ENCODE measurements at regions not wholly inside any gene's neighbourhood (a gene's known extent, or its start where the extent isn't known, plus 50 kb on each side); places are given as distances from the start of the nearest gene placed in this dataset.

- no peak for DNase-seq
These were observed 70.6 kb upstream of the GRIK2 start for GRCh38 chr6:101322921-101323320.

- no peak for DNase-seq
These were observed 67.1 kb upstream of the GRIK2 start for GRCh38 chr6:101326411-101326810.

GRCh38 chr6:101341926-101342325 is 51.6 kb upstream of the GRIK2 start:
- DNase-seq, result no peak
